B cell (primary cell): ENCODE measurements at regions not wholly inside any gene's neighbourhood (a gene's known extent, or its start where the extent isn't known, plus 50 kb on each side); places are given as distances from the start of the nearest gene placed in this dataset.

Experiments
- CTCF ChIP-seq: fragments of 200-600 bp; IDR thresholded peaks from one replicate; pipeline ENCODE4 v1.8.0; 2022; ENCODE audit warnings: antibody characterized with exemption, mild to moderate bottlenecking
- EZH2 ChIP-seq: IDR thresholded peaks from 2 replicates; pipeline ENCODE4 v1.6.1; 2012; ENCODE audit warnings: borderline replicate concordance, low read depth, mild to moderate bottlenecking, moderate library complexity, low read length; ENCODE audit not compliant: insufficient read depth, poor library complexity, severe bottlenecking

- TF ChIP-seq CTCF (no peak), EZH2 (no peak)
These were observed 98.0 kb upstream of the USP15 start for GRCh38 chr12:62162214-62162613.
